Transverse colon (tissue), 4 donors: ENCODE measurements at regions not wholly inside any gene's neighbourhood (a gene's known extent, or its start where the extent isn't known, plus 50 kb on each side); places are given as distances from the start of the nearest gene placed in this dataset.

Source experiments
- POLR2AphosphoS5 ChIP-seq, 3 donors: sonication (generic); formaldehyde crosslinking; IDR thresholded peaks; one replicate each; pipeline ENCODE4 v1.6.1; 2016; ENCODE audit warnings: antibody characterized with exemption in 3 of 3
- TF ChIP-seq, protein P1 (sequence below), 5 experiments: fragments of 200-600 bp in 3 of 5; fragments of 450-650 bp in 2 of 5; sonication (generic) in 3 of 5; IDR thresholded peaks; 1 replicate in 2 of 5; 2 replicates in 3 of 5; pipeline ENCODE4 v1.5.1; 2016 to 2017; ENCODE audit warnings: antibody characterized with exemption in 5 of 5, inconsistent platforms in 3 of 5, mild to moderate bottlenecking in 2 of 5, moderate library complexity in 1 of 5

DNA sequence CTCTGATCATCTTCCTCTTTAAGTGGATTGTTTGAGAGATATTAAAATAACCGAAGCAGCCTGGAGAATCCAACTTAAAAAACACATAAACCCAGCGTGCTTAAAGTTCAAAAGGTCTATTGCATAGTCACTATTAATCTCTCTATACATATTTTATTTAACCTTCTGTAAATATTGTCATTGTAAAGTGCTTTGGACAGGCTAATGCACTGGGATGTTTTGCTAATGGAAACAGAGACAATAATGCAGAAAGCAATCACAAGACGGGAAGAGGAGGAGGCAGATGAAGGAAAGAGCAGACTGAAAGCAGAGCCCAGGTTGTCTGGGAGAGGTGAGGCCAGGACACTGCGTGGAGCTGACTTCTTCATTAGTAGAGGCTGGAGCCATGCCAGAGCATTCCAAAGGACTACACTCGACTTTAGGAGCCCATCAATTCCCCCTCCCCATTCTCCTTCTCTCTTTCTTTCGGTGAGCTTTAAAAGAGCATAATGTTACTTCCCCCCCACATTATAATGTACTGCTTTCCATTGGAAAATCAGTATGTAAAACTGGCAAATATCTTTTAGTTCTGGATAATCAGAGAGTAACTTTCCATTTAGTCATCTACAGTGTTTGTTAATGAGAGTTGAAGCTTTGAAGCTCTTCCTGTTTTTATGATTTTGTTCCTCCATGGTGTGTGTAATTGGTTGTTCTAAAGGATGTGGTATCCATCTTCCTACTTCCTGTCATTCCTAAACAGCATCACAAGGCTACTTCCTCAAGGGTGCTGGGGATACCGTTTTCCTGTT, 307.3 kb upstream of the MPDZ start:
- no peak for TF ChIP-seq POLR2AphosphoS5 (IDR thresholded peaks at IDR 0.05)
- TF ChIP-seq, protein P1, sequence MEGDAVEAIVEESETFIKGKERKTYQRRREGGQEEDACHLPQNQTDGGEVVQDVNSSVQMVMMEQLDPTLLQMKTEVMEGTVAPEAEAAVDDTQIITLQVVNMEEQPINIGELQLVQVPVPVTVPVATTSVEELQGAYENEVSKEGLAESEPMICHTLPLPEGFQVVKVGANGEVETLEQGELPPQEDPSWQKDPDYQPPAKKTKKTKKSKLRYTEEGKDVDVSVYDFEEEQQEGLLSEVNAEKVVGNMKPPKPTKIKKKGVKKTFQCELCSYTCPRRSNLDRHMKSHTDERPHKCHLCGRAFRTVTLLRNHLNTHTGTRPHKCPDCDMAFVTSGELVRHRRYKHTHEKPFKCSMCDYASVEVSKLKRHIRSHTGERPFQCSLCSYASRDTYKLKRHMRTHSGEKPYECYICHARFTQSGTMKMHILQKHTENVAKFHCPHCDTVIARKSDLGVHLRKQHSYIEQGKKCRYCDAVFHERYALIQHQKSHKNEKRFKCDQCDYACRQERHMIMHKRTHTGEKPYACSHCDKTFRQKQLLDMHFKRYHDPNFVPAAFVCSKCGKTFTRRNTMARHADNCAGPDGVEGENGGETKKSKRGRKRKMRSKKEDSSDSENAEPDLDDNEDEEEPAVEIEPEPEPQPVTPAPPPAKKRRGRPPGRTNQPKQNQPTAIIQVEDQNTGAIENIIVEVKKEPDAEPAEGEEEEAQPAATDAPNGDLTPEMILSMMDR (IDR thresholded peaks at IDR 0.05), result no peak
